Activated T-cell treated with anti-CD3 and anti-CD28 coated beads, Interleukin-2, amount 50 U/mL, for 72 hours (primary cell): ENCODE measurements at regions not wholly inside any gene's neighbourhood (a gene's known extent, or its start where the extent isn't known, plus 50 kb on each side); places are given as distances from the start of the nearest gene placed in this dataset.

ENCODE experiments used
- ATAC-seq, 2 donors: fragments of 150-1000 bp; cut with Tn5 transposase; replicated peaks in 1 of 2; 2 replicates each; pipeline ENCODE4 v1.10.0; 2021; ENCODE audit warnings: moderate library complexity in 2 of 2, mild to moderate bottlenecking in 1 of 2
- DNase-seq, 2 donors: peaks; one replicate each; pipeline ENCODE4 v3.0.0; 2021 to 2022; ENCODE audit warnings: mixed read lengths in 1 of 2
- H3K27ac Mint-ChIP-seq: one replicate; pipeline ENCODE4 v1.8.0; 2022; ENCODE audit warnings: mild to moderate bottlenecking, moderate library complexity, mixed read lengths
- H3K27me3 Mint-ChIP-seq: one replicate; pipeline ENCODE4 v1.8.0; 2022; ENCODE audit warnings: low read depth, mixed read lengths
- H3K36me3 Mint-ChIP-seq, 2 donors: one replicate each; pipeline ENCODE4 v1.8.0; 2022; ENCODE audit warnings: mixed read lengths in 2 of 2, mild to moderate bottlenecking in 1 of 2; ENCODE audit not compliant: insufficient read depth in 2 of 2
- H3K4me1 Mint-ChIP-seq: one replicate; pipeline ENCODE4 v1.8.0; 2022; ENCODE audit warnings: low read depth, mixed read lengths
- H3K4me3 Mint-ChIP-seq, 2 donors: one replicate each; pipeline ENCODE4 v1.8.0; 2022; ENCODE audit warnings: mild to moderate bottlenecking in 2 of 2, mixed read lengths in 2 of 2, moderate library complexity in 2 of 2
- H3K9me3 Mint-ChIP-seq, 2 donors: one replicate each; pipeline ENCODE4 v1.8.0; 2022; ENCODE audit warnings: mixed read lengths in 2 of 2

DNA sequence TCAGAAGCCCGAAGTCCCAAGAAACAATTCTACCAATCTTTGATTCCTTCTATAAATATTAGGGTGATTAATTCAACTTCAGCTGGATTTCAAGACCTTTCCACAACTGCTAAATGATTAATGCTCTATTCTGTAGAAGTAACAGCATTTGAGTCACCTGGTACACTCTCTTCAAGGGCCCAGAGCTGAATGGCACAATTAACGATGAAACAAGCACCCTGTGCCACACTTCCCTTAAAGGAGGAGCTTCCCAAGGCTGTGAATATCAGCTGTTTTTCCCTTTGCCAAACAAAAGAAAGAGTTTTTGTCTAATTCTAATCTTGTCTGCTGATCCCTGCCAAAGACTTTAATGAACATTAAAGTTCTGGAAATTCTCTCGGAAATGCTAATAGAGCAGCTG is 56.0 kb downstream of the BOD1L2 start:
- no peak for ATAC-seq
- DNase-seq: no peak
- H3K36me3 Mint-ChIP-seq: no peaks in the 10 kb centered on the region
- H3K27me3 Mint-ChIP-seq: peaks cover 7% of the 10 kb centered on the region
- no peak overlapping the region for H3K27ac Mint-ChIP-seq
- no peak overlapping the region for H3K4me3 Mint-ChIP-seq
- H3K9me3 Mint-ChIP-seq: no peaks in the 10 kb centered on the region
- no peaks in the 10 kb centered on the region for H3K4me1 Mint-ChIP-seq

DNA sequence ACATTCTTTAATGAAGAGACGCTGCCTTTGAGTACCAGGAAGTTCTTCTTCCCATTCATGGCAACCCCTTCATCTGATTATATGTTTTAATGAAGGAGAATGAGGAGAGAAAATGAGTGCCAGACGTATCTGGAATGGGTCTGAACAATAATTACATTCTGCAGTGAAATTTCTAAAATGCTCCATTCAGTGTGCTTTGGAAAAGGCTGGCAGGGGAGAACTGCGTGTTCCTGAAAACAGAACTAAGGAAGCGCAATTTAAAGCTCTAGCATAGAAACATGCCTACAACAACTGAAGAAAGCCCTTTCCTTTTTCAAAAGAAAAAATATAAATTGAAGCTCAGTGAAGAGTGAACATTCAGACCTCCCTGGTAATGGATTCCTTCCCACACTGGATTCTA is 58.8 kb downstream of the BOD1L2 start:
- no peaks in the 10 kb centered on the region for H3K36me3 Mint-ChIP-seq
- peaks cover 27% of the 10 kb centered on the region for H3K27me3 Mint-ChIP-seq
- ATAC-seq: no peak
- H3K9me3 Mint-ChIP-seq: no peaks in the 10 kb centered on the region
- no peak overlapping the region for H3K27ac Mint-ChIP-seq
- peaks cover 11% of the 10 kb centered on the region for H3K4me1 Mint-ChIP-seq
- no peak overlapping the region for H3K4me3 Mint-ChIP-seq
- no peak for DNase-seq

DNA sequence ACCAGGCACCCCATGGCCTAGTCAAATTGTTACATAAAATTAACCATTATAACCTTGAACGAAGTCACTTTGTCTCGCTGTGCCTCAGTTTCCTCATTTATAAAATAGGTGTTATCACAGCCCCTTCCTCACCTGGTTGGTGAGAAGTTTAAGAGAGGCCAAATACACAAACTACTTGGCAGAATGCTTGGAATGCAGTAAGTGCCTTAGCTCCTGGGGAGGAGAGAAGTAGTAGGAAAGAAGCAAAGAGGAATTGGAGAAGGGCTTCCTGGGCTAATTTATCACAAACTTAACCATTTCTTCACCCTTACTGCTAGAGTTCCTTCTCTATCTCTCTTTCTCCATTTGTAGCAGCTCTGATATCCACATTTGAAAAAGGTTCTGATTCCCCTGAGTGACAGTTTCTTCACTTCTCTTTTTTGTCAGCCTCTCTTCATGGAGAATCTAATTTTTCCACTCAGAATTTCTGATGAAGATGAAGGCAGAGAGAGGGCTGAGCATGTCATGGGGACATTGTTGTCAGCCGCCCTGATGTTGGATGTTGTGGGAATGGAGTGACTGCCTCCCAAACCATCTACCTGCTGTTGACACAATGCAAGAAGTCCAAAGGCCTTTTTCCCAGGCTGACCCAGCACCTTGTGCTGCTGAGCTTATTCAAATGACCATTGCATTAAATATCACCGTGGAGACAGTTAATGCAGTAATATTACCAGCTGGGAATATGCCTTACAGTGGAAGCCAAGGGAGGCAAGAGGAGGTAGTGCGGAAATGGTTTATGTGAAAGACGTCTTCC is 60.4 kb downstream of the BOD1L2 start:
- Mint-ChIP-seq H3K27ac (no peak overlapping the region), H3K9me3 (no peaks in the 10 kb centered on the region), H3K27me3 (peaks cover 40% of the 10 kb centered on the region), H3K4me1 (peaks cover 11% of the 10 kb centered on the region), H3K4me3 (no peak overlapping the region), H3K36me3 (no peaks in the 10 kb centered on the region)
- no peak for DNase-seq
- ATAC-seq: no peak

DNA sequence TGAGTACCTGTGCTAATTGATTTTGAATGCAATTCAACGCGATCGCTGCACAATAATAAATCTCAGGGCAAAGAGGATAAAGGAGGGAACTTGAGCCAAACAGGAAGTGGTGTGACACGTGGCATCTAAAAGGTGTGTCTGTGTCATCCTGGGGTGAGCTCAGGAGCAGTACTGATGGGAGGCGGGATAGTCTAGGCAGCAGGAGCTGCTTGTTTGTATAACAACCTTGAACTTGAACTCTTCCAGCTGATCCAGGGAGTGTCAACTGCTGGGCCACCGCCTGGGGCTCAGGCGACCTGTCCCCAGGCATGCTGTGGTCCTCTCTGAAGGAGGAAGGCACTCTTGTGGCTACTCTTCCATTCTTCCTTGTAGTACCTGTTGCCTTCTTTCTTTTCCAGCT is 61.2 kb downstream of the BOD1L2 start:
- Mint-ChIP-seq H3K4me3 (no peak overlapping the region), H3K27ac (no peak overlapping the region), H3K27me3 (peaks cover 43% of the 10 kb centered on the region), H3K36me3 (no peaks in the 10 kb centered on the region), H3K4me1 (peaks cover 11% of the 10 kb centered on the region), H3K9me3 (no peaks in the 10 kb centered on the region)
- ATAC-seq: no peak
- DNase-seq: no peak

DNA sequence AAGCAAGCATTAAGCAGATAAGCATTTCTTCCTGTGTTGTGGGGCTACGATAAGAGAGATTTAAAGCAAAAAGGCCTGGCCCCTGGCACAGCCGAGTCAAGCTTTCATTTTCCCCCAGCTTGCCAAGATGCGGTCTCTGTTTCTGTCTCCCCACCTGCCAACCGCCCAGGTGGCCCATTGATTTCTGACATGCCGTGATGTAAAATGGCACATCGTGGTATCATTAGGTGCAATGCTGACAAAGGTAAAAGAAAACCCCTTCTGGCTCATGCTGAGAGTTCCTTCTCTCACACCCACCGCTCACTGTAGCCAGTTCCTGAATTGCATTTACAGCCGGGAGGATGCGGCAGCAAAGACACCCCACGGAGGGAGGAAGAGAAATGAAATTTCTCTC is 62.8 kb downstream of the BOD1L2 start:
- H3K27ac Mint-ChIP-seq: no peak overlapping the region
- peaks cover 55% of the 10 kb centered on the region for H3K27me3 Mint-ChIP-seq
- DNase-seq (peak; percentile 1 to 11), ATAC-seq (peak; percentile 30 to 51)
- H3K36me3 Mint-ChIP-seq: no peaks in the 10 kb centered on the region
- H3K4me3 Mint-ChIP-seq: peak overlapping the region; percentile 63 to 70
- peaks cover 11% of the 10 kb centered on the region for H3K4me1 Mint-ChIP-seq
- no peaks in the 10 kb centered on the region for H3K9me3 Mint-ChIP-seq

DNA sequence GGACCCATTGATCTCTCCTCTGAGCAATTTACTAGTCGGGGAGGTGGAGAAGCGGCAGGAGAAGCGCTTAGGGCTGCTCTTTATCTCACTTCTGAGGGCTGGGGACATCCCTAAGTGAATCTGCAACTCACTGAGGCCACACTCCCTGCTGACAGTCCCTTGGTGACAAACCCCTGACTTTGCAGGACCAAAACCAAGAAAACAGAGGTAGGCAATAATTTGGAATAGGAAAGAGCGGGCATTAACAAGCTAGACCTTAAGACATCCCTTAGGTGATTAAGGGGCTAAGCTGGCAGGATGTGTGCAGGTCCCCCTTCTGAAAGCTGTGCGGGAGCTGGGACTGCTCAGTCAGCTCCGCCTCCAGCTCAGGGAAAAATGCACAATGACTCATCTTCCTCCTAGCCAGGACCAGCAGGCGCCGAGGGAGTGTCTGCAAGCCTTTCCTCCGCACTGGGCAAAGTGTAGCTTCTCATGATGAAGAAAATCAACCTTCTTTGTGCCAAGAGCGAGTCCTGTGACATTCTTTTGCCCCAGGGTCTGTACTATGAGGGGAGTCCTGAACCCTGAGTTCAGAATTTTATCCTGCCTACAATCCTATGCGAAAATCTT is 63.3 kb downstream of the BOD1L2 start:
- ATAC-seq: peak in 1 of 2 donors; percentile 44
- Mint-ChIP-seq H3K9me3 (no peaks in the 10 kb centered on the region), H3K4me3 (peak overlapping the region; percentile 63 to 70), H3K4me1 (peaks cover 11% of the 10 kb centered on the region), H3K27me3 (peaks cover 55% of the 10 kb centered on the region), H3K27ac (no peak overlapping the region), H3K36me3 (no peaks in the 10 kb centered on the region)
- DNase-seq: no peak

DNA sequence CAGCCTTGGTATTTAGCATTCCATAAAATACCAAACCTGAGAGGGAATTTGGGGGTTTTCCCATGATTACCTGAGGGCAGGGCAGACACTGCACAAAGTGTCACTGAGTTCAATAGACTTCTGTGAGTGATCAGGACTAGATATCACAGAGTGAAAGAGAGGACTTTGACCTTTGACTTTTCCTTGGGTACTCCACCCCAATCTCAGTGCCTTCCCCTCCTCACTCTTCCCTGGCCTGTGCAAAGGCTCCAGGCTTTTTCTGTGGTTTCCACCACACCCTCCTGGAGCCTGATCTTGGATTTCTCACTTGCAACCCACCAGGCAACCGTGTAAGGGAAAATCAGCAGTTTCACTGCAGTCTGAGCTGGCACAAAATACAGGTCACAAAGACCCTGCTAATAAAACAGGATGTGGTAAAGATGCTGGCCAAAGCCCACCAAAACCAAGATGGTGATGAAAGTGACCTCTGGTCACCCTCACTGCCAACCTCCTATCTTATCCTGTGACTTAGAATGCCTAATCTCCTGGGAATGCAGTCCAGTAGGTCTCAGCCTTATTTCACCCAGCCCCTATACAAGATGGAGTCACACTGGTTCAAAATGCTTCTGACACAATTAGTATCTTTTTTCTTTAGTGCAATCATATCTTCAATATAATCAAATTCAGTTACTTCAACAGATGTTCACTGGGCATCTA is 64.0 kb downstream of the BOD1L2 start:
- Mint-ChIP-seq H3K4me1 (peaks cover 11% of the 10 kb centered on the region), H3K9me3 (no peaks in the 10 kb centered on the region), H3K27ac (no peak overlapping the region), H3K4me3 (no peak overlapping the region), H3K27me3 (peaks cover 55% of the 10 kb centered on the region), H3K36me3 (no peaks in the 10 kb centered on the region)
- DNase-seq: no peak
- ATAC-seq: no peak

DNA sequence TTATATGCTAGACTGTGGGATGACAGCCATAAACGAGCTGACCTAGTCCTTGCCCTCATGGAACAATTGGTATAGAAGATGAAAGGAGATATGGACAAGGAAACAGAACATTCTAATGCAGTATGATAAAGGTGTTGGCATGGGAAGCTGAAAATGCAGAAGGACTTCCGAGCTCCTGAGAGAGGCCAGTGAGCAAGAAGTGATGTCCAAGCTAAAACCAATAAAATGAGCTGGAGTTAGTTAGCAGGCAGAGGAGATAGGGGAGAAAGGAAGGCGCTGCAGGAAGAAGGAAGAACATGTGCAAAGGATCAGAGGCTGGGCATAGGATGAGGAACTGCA is 64.5 kb downstream of the BOD1L2 start:
- Mint-ChIP-seq H3K27me3 (peaks cover 55% of the 10 kb centered on the region), H3K36me3 (no peaks in the 10 kb centered on the region), H3K4me3 (no peak overlapping the region), H3K27ac (no peak overlapping the region), H3K9me3 (no peaks in the 10 kb centered on the region), H3K4me1 (peaks cover 11% of the 10 kb centered on the region)
- ATAC-seq (no peak), DNase-seq (no peak)

DNA sequence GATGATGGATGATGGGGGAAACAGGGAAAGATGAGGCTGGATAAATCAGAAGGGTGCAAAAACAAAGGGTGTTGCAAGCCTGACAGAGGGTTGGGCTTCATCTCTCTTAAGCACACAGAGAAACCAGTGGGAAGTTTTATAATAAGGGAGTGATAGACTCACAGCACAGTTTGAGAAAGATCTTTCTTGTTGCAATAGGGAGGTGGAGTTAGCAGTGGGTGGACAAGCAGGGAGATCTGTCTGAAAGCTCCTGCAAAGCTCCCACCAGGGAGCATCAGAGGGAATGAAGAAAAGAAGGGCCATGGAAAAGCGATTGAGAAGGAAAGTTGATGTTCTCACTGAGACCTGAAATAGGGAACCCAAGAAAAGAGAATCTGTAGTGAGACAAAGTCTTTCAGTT is 64.9 kb downstream of the BOD1L2 start:
- ATAC-seq (no peak), DNase-seq (no peak)
- Mint-ChIP-seq H3K27me3 (peaks cover 55% of the 10 kb centered on the region), H3K4me3 (no peak overlapping the region), H3K27ac (no peak overlapping the region), H3K9me3 (no peaks in the 10 kb centered on the region), H3K4me1 (peaks cover 11% of the 10 kb centered on the region), H3K36me3 (no peaks in the 10 kb centered on the region)

DNA sequence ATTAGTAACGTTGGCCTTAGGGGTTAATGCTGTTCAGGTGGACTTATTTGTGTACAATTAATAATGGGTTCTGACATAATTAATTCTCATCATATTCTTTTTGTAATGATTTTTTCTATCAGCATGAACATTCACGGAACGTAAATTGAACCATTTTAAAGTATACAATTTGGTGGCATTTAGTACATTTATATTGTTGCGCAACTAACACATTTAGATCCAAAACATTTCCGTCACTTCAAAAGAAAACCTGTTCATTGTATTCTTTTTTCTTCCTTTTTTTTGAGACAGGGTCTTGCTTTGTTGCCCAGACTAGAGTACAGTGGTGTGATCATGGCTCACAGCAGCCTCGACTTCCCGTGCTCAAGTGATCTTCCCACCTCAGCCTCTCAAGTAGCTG is 65.8 kb downstream of the BOD1L2 start:
- Mint-ChIP-seq H3K27ac (no peak overlapping the region), H3K4me3 (no peak overlapping the region), H3K36me3 (no peaks in the 10 kb centered on the region), H3K9me3 (no peaks in the 10 kb centered on the region), H3K4me1 (peaks cover 11% of the 10 kb centered on the region), H3K27me3 (peaks cover 50% of the 10 kb centered on the region)
- ATAC-seq (no peak), DNase-seq (no peak)

DNA sequence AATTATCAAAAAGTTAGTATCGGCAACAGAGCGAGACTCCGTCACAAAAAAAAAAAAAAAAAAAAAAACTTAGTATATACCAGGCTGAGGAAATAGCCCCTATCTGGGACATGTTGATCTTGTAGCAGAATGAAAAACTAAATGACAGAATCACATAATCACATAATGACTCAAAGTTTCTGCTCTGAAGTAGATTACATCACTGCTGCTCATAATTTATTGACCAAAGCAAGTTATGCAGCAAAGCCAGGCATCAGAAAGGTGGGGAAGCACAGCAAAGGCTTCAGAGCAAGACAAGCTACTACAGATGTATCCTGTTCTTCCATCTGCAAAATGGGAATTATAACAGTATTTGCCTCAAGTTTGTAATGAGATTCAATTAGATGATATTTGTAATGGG is 68.1 kb downstream of the BOD1L2 start:
- Mint-ChIP-seq H3K4me1 (peaks cover 4% of the 10 kb centered on the region), H3K4me3 (no peak overlapping the region), H3K27me3 (peaks cover 32% of the 10 kb centered on the region), H3K9me3 (no peaks in the 10 kb centered on the region), H3K36me3 (no peaks in the 10 kb centered on the region), H3K27ac (no peak overlapping the region)
- no peak for ATAC-seq
- DNase-seq: no peak

DNA sequence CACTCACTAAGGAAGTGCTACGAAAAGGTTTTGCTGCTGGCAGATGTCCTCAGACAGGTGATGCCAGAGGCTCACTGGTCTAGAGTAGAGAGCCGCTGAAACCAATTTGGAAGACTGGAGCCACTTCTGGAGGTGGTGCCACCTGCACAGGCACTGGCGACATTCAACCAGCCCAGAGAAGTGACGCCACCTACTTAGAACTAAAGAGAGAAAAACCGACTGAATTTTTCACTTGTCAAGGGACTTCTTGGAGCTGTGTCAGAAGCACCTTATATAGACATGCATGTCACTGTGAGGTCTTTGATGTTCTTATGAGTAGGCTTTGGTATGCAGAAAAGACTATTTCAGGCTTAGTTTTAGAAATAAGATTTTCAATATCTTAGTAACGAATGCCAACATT is 71.4 kb downstream of the BOD1L2 start:
- ATAC-seq: no peak

DNA sequence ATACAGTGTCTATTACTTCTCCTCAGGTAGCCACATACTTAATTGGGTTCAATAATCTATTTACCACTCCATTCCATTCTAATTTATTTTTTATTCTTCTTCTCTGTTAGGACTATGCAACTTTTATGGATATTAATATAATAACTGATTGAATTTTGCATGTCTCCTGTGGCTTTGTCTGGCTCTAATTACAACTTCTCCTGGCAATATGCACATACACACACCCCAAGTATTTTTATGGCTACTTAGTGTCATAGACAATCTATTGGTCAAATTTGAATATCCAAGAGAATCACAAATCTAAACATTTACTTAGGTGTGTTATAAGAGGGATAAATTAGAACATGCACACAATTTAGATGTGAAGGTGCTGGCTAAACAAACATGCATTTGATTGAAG is 73.1 kb downstream of the BOD1L2 start:
- Mint-ChIP-seq H3K4me3 (no peak overlapping the region), H3K27me3 (no peaks in the 10 kb centered on the region), H3K4me1 (no peaks in the 10 kb centered on the region), H3K36me3 (no peaks in the 10 kb centered on the region), H3K27ac (no peak overlapping the region), H3K9me3 (no peaks in the 10 kb centered on the region)
- DNase-seq (no peak), ATAC-seq (no peak)

More for the DNA sequence above, 71.4 kb downstream of the BOD1L2 start:
- Mint-ChIP-seq H3K36me3 (no peaks in the 10 kb centered on the region), H3K27me3 (peaks cover 9% of the 10 kb centered on the region), H3K9me3 (no peaks in the 10 kb centered on the region), H3K4me3 (no peak overlapping the region), H3K4me1 (no peaks in the 10 kb centered on the region), H3K27ac (no peak overlapping the region)
- no peak for DNase-seq
